HG02885 (cell line): ENCODE measurements at regions not wholly inside any gene's neighbourhood (a gene's known extent, or its start where the extent isn't known, plus 50 kb on each side); places are given as distances from the start of the nearest gene placed in this dataset.
"Not testable (repeated sequence)": the region's sequence is repeated elsewhere in the genome, so short reads cannot be mapped to it uniquely, and the experiment has no call there.

ENCODE experiments used
- ATAC-seq: cut with Tn5 transposase; IDR thresholded peaks from one replicate; pipeline ENCODE4 v1.9.1; 2021; ENCODE audit warnings: mild to moderate bottlenecking; ENCODE audit not compliant: unreplicated experiment, poor library complexity

GRCh38 chr12:24688601-24689000 lies 260.3 kb downstream of the BCAT1 start:
- no peak for ATAC-seq

DNA sequence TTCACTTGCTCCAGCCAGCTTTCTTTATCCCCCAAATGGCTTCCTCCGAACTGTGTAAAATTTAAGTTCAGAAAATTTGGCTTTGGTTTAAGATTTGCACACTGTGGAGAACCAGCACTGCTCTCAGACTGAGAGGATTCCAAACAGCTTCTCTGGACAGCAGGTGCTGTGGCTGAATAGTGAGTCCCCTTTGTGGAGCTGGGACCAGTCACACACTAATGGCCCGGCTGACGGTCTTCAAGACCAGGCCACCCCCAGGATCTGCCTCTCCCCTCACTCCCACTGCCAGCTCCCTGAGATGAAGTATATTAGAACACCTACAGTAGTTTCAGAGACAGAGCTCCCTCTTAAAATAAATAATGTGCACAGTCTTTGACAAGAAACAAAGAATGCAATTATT lies 267.3 kb downstream of the BCAT1 start:
- no peak for ATAC-seq

- no peak for ATAC-seq
These were observed 269.8 kb downstream of the BCAT1 start for GRCh38 chr12:24679126-24679525.

GRCh38 chr12:24678436-24678835 lies 270.5 kb downstream of the BCAT1 start:
- no peak for ATAC-seq

GRCh38 chr12:24668563-24668962 lies 280.3 kb downstream of the BCAT1 start:
- ATAC-seq, result no peak

- ATAC-seq, result no peak
These were observed 284.6 kb downstream of the BCAT1 start for GRCh38 chr12:24664161-24664880.

DNA sequence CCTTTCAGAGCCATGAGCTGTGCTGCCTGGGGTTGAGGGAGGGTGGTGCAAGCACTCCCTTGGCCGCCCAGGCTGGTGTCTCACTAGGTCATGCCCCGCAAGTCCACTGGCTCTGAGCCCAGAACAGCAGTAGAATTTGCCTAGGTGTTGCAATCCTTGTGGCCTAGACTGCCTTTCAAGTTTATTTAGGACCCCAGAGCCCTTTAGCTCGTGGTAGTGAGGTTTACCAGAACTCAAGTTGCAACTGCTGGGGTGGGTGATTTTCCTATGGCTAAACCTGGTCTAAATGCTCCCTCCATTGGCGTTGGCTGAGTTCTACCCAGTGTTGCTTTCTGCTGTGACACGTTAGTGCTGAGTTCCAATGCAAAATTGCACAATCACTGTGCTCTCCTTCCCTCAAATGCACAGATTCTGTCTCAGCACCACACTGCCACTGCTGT lies 287.2 kb downstream of the BCAT1 start:
- no peak for ATAC-seq

- no peak for ATAC-seq
These were observed 289.9 kb downstream of the BCAT1 start for GRCh38 chr12:24659016-24659415.

DNA sequence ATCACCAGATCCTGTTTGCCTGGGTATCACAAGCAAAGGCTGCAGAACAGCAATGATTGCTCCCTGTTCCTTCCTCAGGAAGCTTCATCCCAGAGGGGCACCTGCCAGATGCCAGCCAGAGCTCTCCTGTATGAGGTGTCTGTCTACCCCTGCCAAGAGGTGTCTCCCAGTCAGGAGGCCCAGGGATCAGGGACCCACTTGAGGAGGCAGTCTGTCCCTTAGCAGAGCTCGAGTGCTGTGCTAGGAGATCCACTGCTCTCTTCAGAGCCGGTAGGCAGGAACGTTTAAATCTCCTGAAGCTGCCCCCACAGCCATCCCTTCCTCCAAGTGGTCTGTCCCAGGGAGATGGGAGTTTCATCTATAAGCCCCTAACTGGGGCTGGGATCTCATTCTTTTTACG lies 294.6 kb downstream of the BCAT1 start:
- not testable (repeated sequence) for ATAC-seq

GRCh38 chr12:24649634-24650033 lies 299.3 kb downstream of the BCAT1 start:
- no peak for ATAC-seq

GRCh38 chr12:24649209-24649608 lies 299.7 kb downstream of the BCAT1 start:
- no peak for ATAC-seq

DNA sequence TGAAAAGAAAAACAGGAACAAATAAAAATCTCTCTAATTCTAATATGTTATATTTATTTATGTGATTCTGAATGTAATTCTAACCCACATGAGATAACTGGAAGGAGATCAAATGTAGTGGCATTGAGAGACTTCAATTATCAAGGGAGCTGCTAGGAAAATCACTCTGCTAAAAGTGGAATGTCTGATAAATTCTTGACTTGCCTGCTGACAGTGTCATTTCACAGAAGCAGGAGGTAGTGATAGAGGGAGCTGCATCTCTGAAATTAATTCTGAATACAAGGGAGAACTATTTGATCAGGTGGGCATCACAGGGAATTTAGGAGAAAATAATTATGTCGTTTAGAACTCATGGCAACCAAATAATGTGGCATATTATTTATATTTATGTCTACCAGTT lies 303.6 kb downstream of the BCAT1 start:
- no peak for ATAC-seq

DNA sequence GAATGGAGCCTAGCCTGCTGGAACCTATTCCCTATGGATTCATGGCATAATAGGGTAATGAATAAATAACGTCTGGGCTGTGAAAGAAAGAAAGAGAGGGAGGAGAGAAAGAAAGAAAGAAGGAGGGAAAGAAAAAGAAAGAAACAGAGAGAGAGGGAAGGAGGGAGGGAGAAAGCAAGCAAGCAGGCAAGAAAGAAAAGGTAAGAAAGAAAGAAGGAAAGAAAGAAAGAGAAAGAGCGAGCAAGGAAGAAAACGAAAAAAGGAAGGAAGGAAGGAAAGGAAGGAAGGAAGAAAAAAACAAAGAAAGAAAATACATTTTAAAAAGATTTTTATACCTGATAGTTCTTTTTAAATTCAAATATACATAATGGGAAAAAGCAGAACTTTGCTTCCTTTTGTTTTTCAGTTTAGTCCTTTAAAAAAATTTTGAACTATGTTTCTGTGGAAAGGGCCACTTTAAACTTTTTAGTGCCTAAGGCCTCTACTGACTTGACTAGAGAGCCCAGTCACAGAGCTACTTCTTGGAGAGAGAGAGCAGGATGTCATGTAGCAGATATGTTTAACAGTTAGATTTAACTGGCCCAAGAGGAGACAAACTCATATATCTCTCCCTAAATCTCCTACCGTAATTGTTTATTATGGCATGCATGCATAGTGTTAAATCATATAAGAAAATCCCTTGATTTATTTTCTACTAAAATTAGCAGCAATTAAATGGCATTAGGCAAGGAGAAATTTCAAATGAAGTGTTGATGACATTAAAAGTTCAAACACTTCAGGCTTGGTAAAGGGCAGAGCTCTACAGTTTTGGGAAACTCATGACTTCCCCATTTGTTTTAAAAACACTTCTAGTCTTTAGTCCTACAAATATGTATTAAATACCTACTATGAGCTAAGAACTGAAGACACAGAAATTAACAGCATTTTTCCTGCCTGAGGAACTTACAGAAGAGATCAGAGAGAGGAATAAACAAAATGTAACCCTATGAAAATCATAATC lies 305.5 kb downstream of the BCAT1 start:
- ATAC-seq, result no peak

DNA sequence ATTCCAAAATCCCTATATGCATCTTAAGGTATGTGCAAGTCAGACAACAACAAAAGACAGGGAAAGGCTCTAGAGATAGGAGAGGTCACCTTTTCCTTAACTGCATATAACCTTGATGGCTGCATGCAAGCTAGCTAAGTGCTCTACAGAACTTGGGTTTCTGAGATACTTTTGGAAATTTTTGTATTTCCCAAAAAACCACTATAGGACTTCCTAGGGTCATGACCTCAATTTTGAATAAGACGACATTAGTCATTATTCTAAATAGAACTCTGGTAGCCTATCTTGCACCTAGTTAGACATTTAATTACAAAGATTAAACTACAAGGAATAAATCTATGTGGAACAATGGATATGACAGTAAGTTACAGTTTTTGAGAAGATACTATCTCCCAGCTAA lies 309.3 kb downstream of the BCAT1 start:
- ATAC-seq, result no peak

DNA sequence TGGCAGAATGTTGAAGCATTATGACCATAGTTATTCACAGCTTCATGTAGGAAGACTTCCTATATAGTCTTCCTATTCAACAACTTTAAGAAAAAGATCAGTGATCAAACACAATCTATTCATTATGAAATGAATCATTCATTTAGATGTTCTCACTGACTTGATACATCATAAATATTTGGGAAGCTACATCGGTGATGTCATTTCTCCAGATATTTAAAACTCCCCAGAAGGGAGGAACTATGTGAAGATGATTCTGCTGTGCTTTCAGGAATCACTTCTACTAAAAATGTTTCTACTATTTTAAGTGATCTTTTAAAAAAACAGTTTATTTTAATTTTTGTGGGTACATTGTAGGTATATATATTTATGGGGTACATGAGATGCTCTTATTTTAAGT lies 316.4 kb downstream of the BCAT1 start:
- ATAC-seq, result no peak

DNA sequence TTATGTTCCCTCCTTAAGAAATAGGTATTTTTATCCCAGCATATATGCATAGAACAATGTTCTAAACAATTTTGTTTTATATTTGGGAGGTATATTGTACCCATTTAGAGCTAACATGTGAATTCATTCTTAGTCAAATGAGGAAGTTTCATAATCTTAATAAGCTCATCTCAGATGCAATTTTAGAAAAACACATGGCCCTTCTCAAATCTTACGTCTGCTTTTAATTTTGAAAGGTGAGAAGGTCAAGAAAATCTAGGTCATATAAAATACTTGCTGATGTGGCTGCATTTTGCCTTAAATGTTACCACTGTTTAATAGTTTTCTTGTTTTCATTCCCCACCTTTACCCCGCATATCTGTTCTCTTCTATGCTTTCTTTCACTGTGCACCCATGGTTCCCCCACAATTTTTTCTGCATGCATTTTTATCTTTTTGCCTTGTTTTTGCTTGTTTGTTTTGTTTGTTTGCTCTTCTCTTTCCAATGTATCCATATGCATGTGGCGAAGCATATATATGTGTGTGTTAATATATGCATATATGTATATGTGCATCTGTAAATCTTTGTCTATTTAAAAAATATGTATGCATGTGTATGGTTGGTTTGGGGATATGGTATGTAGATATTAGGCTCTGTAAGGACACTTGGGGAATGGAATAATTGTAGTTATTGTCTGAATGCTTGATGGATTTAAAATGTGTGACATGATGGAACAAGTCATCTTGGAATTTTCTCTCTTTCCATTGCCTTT lies 317.1 kb downstream of the BCAT1 start:
- ATAC-seq, result no peak

DNA sequence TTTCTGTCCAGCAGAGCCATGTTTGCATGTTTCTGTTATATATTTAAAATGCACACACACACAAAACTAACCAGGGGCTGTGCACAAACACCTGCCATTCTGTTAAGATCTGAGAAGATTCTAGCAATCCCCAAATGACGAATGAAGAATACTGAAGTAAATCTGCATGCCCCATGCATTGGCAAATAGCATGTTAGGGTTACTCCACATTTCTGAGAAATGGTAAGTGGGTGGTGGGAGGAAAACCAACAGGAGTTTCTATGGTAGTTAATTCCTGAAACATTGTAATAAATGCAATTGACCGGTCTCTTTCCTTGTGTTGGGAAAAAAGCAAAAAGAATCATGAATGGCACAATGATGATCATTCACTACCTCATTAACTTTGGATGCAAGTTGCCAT lies 318.0 kb downstream of the BCAT1 start:
- no peak for ATAC-seq

- ATAC-seq, result no peak
These were observed 318.5 kb downstream of the BCAT1 start for GRCh38 chr12:24630446-24630845.

DNA sequence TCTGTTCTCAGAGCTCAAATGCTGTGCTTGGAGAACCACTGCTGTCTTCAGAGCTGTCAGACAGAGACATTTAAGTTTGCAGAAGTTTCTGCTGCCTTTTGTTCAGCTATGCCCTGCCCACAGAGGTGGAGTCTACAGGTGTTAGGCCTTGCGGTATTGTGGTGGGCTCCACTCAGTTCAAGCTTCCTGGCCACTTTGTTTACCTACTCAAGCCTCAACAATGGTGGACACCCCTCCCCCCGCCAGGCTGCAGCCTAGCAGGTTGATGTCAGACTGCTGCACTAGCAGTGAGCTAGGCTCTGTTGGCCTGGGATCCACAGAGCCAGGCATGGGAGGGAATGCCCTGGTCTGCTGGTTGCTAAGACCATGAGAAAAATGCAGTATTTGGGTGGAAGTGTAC lies 323.8 kb downstream of the BCAT1 start:
- no peak for ATAC-seq

DNA sequence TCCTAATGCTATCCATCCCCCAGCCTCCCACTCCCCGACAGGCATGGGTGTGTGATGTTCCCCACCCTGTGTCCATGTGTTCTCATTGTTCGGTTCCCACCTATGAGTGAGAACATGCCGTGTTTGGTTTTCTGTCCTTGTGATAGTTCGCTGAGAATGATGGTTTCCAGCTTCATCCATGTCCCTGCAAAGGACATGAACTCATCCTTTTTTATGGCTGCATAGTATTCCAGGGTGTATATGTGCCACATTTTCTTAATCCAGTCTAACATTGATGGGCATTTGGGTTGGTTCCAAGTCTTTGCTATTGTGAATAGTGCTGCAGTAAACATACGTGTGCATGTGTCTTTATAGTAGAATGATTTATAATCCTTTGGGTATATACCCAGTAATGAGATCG lies 328.9 kb downstream of the BCAT1 start:
- not testable (repeated sequence) for ATAC-seq

GRCh38 chr12:24617471-24617870 lies 331.4 kb downstream of the BCAT1 start:
- no peak for ATAC-seq
